ENCODE measurements at regions not wholly inside any gene's neighbourhood (a gene's known extent, or its start where the extent isn't known, plus 50 kb on each side); places are given as distances from the start of the nearest gene placed in this dataset.

- no peak for FAIRE-seq
- DNase-seq (ENCODE audit: low spot score), result no peak
Measured at GRCh38 chr9:32837551-32838058, 54.3 kb downstream of the TMEM215 start.

- FAIRE-seq (peak; percentile 40), DNase-seq (ENCODE audit: low spot score) (peak; percentile 64)
Measured at GRCh38 chr9:32839013-32839885, 55.9 kb downstream of the TMEM215 start.

GRCh38 chr9:32841314-32841713, 58.0 kb downstream of the TMEM215 start:
- FAIRE-seq (no peak), DNase-seq (ENCODE audit: low spot score) (no peak)

- FAIRE-seq, result no peak
Measured at GRCh38 chr9:32843295-32843694, 60.0 kb downstream of the TMEM215 start.

GRCh38 chr9:32844259-32844658, 60.9 kb downstream of the TMEM215 start:
- no peak for FAIRE-seq
- DNase-seq (ENCODE audit: low spot score), result no peak

More at GRCh38 chr9:32843295-32843694, 60.0 kb downstream of the TMEM215 start:
- no peak for DNase-seq (ENCODE audit: low spot score)

- no peak for FAIRE-seq
- peak; percentile 5 for DNase-seq (ENCODE audit: low spot score)
Measured at GRCh38 chr9:32854271-32854670, 70.9 kb downstream of the TMEM215 start.

- FAIRE-seq, result no peak
- no peak for DNase-seq (ENCODE audit: low spot score)
Measured at GRCh38 chr9:32855752-32856151, 72.4 kb downstream of the TMEM215 start.

- FAIRE-seq (no peak), DNase-seq (ENCODE audit: low spot score) (no peak)
Measured at GRCh38 chr9:32863291-32863690, 80.0 kb downstream of the TMEM215 start.

- FAIRE-seq (no peak), DNase-seq (ENCODE audit: low spot score) (no peak)
Measured at GRCh38 chr9:32864971-32865370, 81.6 kb downstream of the TMEM215 start.

- FAIRE-seq (no peak), DNase-seq (ENCODE audit: low spot score) (no peak)
Measured at GRCh38 chr9:32866273-32866672, 82.9 kb downstream of the TMEM215 start.

- FAIRE-seq (no peak), DNase-seq (ENCODE audit: low spot score) (no peak)
Measured at GRCh38 chr9:32867026-32867425, 83.7 kb downstream of the TMEM215 start.

- no peak for DNase-seq (ENCODE audit: low spot score)
Measured at GRCh38 chr9:32867601-32868204, 84.4 kb downstream of the TMEM215 start.

GRCh38 chr9:32869404-32869803, 86.1 kb downstream of the TMEM215 start:
- FAIRE-seq, result no peak
- DNase-seq (ENCODE audit: low spot score), result no peak

More at GRCh38 chr9:32867601-32868204, 84.4 kb downstream of the TMEM215 start:
- no peak for FAIRE-seq

GRCh38 chr9:32873131-32873530, 89.8 kb downstream of the TMEM215 start:
- FAIRE-seq (no peak), DNase-seq (ENCODE audit: low spot score) (no peak)

- DNase-seq (ENCODE audit: low spot score) (no peak), FAIRE-seq (no peak)
Measured at GRCh38 chr9:32873553-32873952, 90.2 kb downstream of the TMEM215 start.

GRCh38 chr9:32875242-32875641, 91.9 kb downstream of the TMEM215 start:
- DNase-seq (ENCODE audit: low spot score) (no peak), FAIRE-seq (no peak)

- DNase-seq (ENCODE audit: low spot score), result no peak
- FAIRE-seq, result no peak
Measured at GRCh38 chr9:32875748-32876147, 92.4 kb downstream of the TMEM215 start.

GRCh38 chr9:32877103-32877502, 93.8 kb downstream of the TMEM215 start:
- FAIRE-seq (no peak), DNase-seq (ENCODE audit: low spot score) (no peak)

GRCh38 chr9:32877639-32878217, 94.4 kb downstream of the TMEM215 start:
- DNase-seq (ENCODE audit: low spot score) (no peak), FAIRE-seq (no peak)

GRCh38 chr9:32879335-32879734, 96.0 kb downstream of the TMEM215 start:
- no peak for DNase-seq (ENCODE audit: low spot score)
- FAIRE-seq, result no peak

- FAIRE-seq, result no peak
- no peak for DNase-seq (ENCODE audit: low spot score)
Measured at GRCh38 chr9:32881948-32882347, 98.6 kb downstream of the TMEM215 start.

GRCh38 chr9:32882705-32883104, 99.4 kb downstream of the TMEM215 start:
- no peak for DNase-seq (ENCODE audit: low spot score)
- no peak for FAIRE-seq

Measured in RCC 7860 (cell line).